Fibroblast of lung (primary cell): ENCODE measurements at regions not wholly inside any gene's neighbourhood (a gene's known extent, or its start where the extent isn't known, plus 50 kb on each side); places are given as distances from the start of the nearest gene placed in this dataset.

Source experiments
- CTCF ChIP-seq, 2 donors: IDR thresholded peaks in 1 of 2; conservative IDR thresholded peaks in 1 of 2; 1 replicate in 1 of 2; 2 replicates in 1 of 2; pipeline ENCODE4 v1.5.1; 2011 to 2012; ENCODE audit warnings: low read length in 2 of 2, control low read depth in 1 of 2, inconsistent platforms in 1 of 2, low read depth in 1 of 2, mild to moderate bottlenecking in 1 of 2
- EZH2 ChIP-seq: IDR thresholded peaks from 2 replicates; pipeline ENCODE4 v1.5.1; 2012; ENCODE audit warnings: low read length, control low read depth, mild to moderate bottlenecking; ENCODE audit errors: missing control alignments

- no peak for TF ChIP-seq EZH2
- TF ChIP-seq CTCF (conservative IDR thresholded peaks at IDR 0.05 in 1 of 2, IDR thresholded peaks at IDR 0.05 in 1 of 2; ENCODE audit: low read depth in 1 of 2, low read length in 2 of 2), result no peak
Measured at GRCh38 chr16:62715701-62716100, 679.5 kb upstream of the CDH8 start.
